Panc1 (cell line): ENCODE measurements at regions not wholly inside any gene's neighbourhood (a gene's known extent, or its start where the extent isn't known, plus 50 kb on each side); places are given as distances from the start of the nearest gene placed in this dataset.

Source experiments
- ATAC-seq: fragments of 200-7000 bp; cut with Tn5 transposase; 2 replicates; pipeline ENCODE4 v1.9.1; 2020; ENCODE audit warnings: mild to moderate bottlenecking, moderate library complexity
- BruUV-seq: library from RNA; stranded (reverse); fragments of 400-500 nt; replicated peaks from 2 replicates; lab custom pipeline; 2021; lab: Mats Ljungman, UMichigan
- CTCF ChIA-PET: fragments of 300-600 bp; sonication (Branson Sonifier 250); formaldehyde crosslinking; loops from one replicate; lab custom pipeline; 2022; ENCODE audit warnings: antibody characterized with exemption; lab: Charles Lee
- POLR2A ChIA-PET: fragments of 300-600 bp; sonication (Branson Sonifier 250); formaldehyde crosslinking; loops from one replicate; lab custom pipeline; 2022; ENCODE audit warnings: antibody characterized with exemption; lab: Charles Lee
- DNase-seq: peaks from one replicate; pipeline ENCODE4 v3.0.0-alpha.2; 2010; ENCODE audit warnings: low read depth, low spot score
- H3K27ac ChIP-seq: 2 replicates; pipeline ENCODE4 v1.5.1; 2011; ENCODE audit warnings: mild to moderate bottlenecking, low read length, inconsistent platforms
- H3K27me3 ChIP-seq: fragments of 200-500 bp; sonication (Bioruptor generic); 2 replicates; pipeline ENCODE4 v1.6.0; 2014; ENCODE audit warnings: low read length, inconsistent platforms; ENCODE audit not compliant: control insufficient read depth, insufficient read depth
- H3K36me3 ChIP-seq: fragments of 200-500 bp; sonication (Bioruptor generic); 2 replicates; pipeline ENCODE4 v1.5.1; 2014; ENCODE audit warnings: inconsistent platforms, mild to moderate bottlenecking, low read length, moderate library complexity; ENCODE audit not compliant: control insufficient read depth, insufficient read depth
- H3K4me1 ChIP-seq: 2 replicates; pipeline ENCODE4 v1.5.1; 2011; ENCODE audit warnings: inconsistent platforms, mild to moderate bottlenecking, low read length, moderate library complexity; ENCODE audit not compliant: control insufficient read depth, insufficient read depth
- H3K4me3 ChIP-seq, 2 experiments: 2 replicates each; pipeline ENCODE4 v1.5.1; 2011 to 2012; ENCODE audit warnings: low read depth in 2 of 2, low read length in 2 of 2, mild to moderate bottlenecking in 2 of 2, inconsistent platforms in 1 of 2, moderate library complexity in 1 of 2
- H3K9me3 ChIP-seq: fragments of 200-500 bp; sonication (Bioruptor generic); 2 replicates; pipeline ENCODE4 v1.5.1; 2014; ENCODE audit warnings: low read depth, mild to moderate bottlenecking, inconsistent platforms, low read length, moderate library complexity; ENCODE audit not compliant: control insufficient read depth, insufficient read depth
- CTCF ChIP-seq: fragments of 450-650 bp; IDR thresholded peaks from 2 replicates; pipeline ENCODE4 v1.5.1; 2017; ENCODE audit warnings: mild to moderate bottlenecking
- POLR2AphosphoS5 ChIP-seq: IDR thresholded peaks from 2 replicates; pipeline ENCODE4 v1.6.1; 2012; ENCODE audit warnings: mild to moderate bottlenecking, low read depth, low read length, moderate library complexity
- SIN3A ChIP-seq: IDR thresholded peaks from 2 replicates; pipeline ENCODE4 v1.6.1; 2012; ENCODE audit warnings: low read depth, mild to moderate bottlenecking, low read length, moderate library complexity, borderline replicate concordance; ENCODE audit not compliant: insufficient read depth
- TCF7L2 ChIP-seq: IDR thresholded peaks from 2 replicates; pipeline ENCODE4 v1.6.1; 2011; ENCODE audit warnings: mild to moderate bottlenecking, low read depth, low read length, inconsistent platforms
- in situ Hi-C: cut with HindIII; loops from 2 replicates; pipeline ENCODE4 v1.10.0; 2016; ENCODE audit warnings: low sequenced_read_pairs, low pct_unique_long_range_greater_than_20kb
- intact Hi-C: fragments of 100-400 bp; cut with micrococcal nuclease; formaldehyde crosslinking; loops from one replicate; pipeline ENCODE4 v1.10.0; 2022; ENCODE audit not compliant: unreplicated experiment
- TF ChIP-seq, protein P1 (sequence below), 2 experiments: IDR thresholded peaks; 2 replicates each; pipeline ENCODE4 v1.6.1; 2011 to 2012; ENCODE audit warnings: low read depth in 2 of 2, control low read depth in 1 of 2, low read length in 1 of 2, mild to moderate bottlenecking in 1 of 2, moderate library complexity in 1 of 2; ENCODE audit not compliant: insufficient read depth in 1 of 2

DNA sequence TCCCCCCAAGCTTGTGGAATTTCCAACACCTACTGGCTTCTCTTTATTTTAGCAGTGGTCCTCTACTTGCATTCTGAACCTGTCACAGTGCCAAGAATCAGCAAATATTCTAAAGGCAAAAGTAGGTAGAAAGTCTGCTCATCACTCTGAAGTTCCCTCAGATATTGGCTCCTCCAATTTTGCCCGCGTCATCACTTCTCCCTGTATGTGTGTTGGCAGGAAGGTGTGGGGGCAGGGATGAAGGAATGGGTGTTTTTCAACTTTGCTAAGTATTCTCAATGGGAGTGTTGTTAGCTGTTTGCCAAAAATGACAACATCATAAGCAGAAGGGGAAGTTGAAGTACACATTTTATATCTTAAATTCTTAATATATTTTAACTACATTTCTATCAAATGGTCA, 226.2 kb downstream of the POLR1F start:
- in situ Hi-C loops, result no loop called here
- Histone ChIP-seq H3K36me3 (no peaks in the 10 kb centered on the region), H3K27ac (no peak overlapping the region), H3K27me3 (no peaks in the 10 kb centered on the region), H3K4me1 (no peaks in the 10 kb centered on the region), H3K4me3 (no peak overlapping the region), H3K9me3 (peaks cover 10% of the 10 kb centered on the region)
- ATAC-seq, result no peak
- BruUV-seq, result no TSS peak
- POLR2A ChIA-PET, result no interaction called here
- no peak for TF ChIP-seq SIN3A
- TF ChIP-seq CTCF, result no peak
- TF ChIP-seq TCF7L2, result no peak
- TF ChIP-seq, protein P1, sequence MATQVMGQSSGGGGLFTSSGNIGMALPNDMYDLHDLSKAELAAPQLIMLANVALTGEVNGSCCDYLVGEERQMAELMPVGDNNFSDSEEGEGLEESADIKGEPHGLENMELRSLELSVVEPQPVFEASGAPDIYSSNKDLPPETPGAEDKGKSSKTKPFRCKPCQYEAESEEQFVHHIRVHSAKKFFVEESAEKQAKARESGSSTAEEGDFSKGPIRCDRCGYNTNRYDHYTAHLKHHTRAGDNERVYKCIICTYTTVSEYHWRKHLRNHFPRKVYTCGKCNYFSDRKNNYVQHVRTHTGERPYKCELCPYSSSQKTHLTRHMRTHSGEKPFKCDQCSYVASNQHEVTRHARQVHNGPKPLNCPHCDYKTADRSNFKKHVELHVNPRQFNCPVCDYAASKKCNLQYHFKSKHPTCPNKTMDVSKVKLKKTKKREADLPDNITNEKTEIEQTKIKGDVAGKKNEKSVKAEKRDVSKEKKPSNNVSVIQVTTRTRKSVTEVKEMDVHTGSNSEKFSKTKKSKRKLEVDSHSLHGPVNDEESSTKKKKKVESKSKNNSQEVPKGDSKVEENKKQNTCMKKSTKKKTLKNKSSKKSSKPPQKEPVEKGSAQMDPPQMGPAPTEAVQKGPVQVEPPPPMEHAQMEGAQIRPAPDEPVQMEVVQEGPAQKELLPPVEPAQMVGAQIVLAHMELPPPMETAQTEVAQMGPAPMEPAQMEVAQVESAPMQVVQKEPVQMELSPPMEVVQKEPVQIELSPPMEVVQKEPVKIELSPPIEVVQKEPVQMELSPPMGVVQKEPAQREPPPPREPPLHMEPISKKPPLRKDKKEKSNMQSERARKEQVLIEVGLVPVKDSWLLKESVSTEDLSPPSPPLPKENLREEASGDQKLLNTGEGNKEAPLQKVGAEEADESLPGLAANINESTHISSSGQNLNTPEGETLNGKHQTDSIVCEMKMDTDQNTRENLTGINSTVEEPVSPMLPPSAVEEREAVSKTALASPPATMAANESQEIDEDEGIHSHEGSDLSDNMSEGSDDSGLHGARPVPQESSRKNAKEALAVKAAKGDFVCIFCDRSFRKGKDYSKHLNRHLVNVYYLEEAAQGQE (IDR thresholded peaks at IDR 0.05; ENCODE audit: insufficient read depth in 1 of 2, low read depth in 2 of 2, low read length in 1 of 2), result no peak
- no peak for TF ChIP-seq POLR2AphosphoS5
- intact Hi-C loops, result no loop called here
- no peak for DNase-seq
- CTCF ChIA-PET, result no interaction called here

- POLR2A ChIA-PET, result no interaction called here
- BruUV-seq, result no TSS peak
- H3K4me3 ChIP-seq, result no peak overlapping the region
- no peaks in the 10 kb centered on the region for H3K36me3 ChIP-seq
- TF ChIP-seq POLR2AphosphoS5, result no peak
- no peak for TF ChIP-seq CTCF
- TF ChIP-seq, protein P1 (IDR thresholded peaks at IDR 0.05; ENCODE audit: insufficient read depth in 1 of 2, low read depth in 2 of 2, low read length in 1 of 2), result no peak
- no peak for TF ChIP-seq SIN3A
- TF ChIP-seq TCF7L2, result no peak
- H3K27ac ChIP-seq, result no peak overlapping the region
- ATAC-seq, result no peak
- DNase-seq, result no peak
- intact Hi-C loops (no loop called here), in situ Hi-C loops (no loop called here)
- no peaks in the 10 kb centered on the region for H3K4me1 ChIP-seq
- H3K9me3 ChIP-seq, result no peaks in the 10 kb centered on the region; the same call in 1 of the 2 replicates
- CTCF ChIA-PET, result no interaction called here
- no peaks in the 10 kb centered on the region for H3K27me3 ChIP-seq
Observed at GRCh38 chr7:19480383-19480782, 228.5 kb downstream of the POLR1F start.
